Epithelial cell of esophagus (primary cell): ENCODE measurements at regions not wholly inside any gene's neighbourhood (a gene's known extent, or its start where the extent isn't known, plus 50 kb on each side); places are given as distances from the start of the nearest gene placed in this dataset.

Experiments used
- DNase-seq: peaks from one replicate; pipeline ENCODE4 v3.0.0; 2010; ENCODE audit warnings: low read depth
- H3K4me3 ChIP-seq: 2 replicates; pipeline ENCODE4 v1.5.1; 2011; ENCODE audit warnings: mild to moderate bottlenecking, low read length, control low read depth
- CTCF ChIP-seq: IDR thresholded peaks from 2 replicates; pipeline ENCODE4 v1.5.1; 2011; ENCODE audit warnings: low read depth, mild to moderate bottlenecking, low read length, control low read depth, inconsistent platforms; ENCODE audit not compliant: insufficient read depth; ENCODE audit errors: missing control alignments

GRCh38 chr6:112485120-112485826, 138.1 kb downstream of the RFPL4B start:
- no peak for TF ChIP-seq CTCF
- H3K4me3 ChIP-seq, result no peak overlapping the region
- DNase-seq, result no peak

- no peak for TF ChIP-seq CTCF
- DNase-seq, result no peak
Observed at GRCh38 chr6:112485827-112486212, 138.7 kb downstream of the RFPL4B start.

DNA sequence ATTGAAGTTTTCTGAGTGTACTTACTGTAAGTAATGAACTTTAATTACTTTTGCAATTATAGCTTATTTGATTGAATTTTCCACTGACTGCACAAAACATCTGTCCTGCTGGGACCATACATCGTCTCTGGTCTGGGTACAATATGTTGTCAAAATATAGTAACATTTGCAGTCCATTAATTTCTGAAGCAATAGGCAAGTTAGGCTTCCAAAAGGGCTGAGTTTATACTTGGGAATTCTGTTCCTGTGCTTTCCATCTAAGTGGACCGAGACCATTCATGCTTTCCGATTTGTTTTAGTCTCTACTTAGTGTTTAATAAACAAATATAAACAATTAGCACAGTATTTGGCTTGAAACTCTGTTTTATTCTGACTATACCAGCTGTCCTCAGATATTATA, 139.3 kb downstream of the RFPL4B start:
- no peak overlapping the region for H3K4me3 ChIP-seq
- no peak for DNase-seq
- TF ChIP-seq CTCF, result no peak

More at GRCh38 chr6:112485827-112486212, 138.7 kb downstream of the RFPL4B start:
- no peak overlapping the region for H3K4me3 ChIP-seq

GRCh38 chr6:112488238-112488637, 141.1 kb downstream of the RFPL4B start:
- no peak for DNase-seq
- TF ChIP-seq CTCF, result no peak
- H3K4me3 ChIP-seq, result no peak overlapping the region

DNA sequence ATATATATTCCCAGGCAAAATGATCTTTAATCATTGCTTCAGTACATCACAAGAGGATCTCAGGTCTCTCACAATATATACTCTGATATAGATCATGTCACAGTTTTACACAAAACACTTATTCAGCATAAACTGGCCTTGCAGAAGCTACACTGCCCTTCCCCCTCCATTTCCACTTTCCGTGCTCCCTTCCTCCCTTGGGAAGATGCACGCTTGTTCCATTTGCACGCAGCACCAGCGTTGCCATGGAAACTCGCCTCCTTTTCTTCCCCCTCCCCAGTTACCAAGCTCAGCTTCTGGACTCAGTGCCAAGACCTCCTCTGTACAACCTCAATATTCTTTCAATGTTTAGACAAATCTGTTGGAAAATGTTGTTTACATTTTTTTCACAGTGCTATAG, 154.6 kb downstream of the RFPL4B start:
- DNase-seq, result no peak
- no peak for TF ChIP-seq CTCF
- no peak overlapping the region for H3K4me3 ChIP-seq

DNA sequence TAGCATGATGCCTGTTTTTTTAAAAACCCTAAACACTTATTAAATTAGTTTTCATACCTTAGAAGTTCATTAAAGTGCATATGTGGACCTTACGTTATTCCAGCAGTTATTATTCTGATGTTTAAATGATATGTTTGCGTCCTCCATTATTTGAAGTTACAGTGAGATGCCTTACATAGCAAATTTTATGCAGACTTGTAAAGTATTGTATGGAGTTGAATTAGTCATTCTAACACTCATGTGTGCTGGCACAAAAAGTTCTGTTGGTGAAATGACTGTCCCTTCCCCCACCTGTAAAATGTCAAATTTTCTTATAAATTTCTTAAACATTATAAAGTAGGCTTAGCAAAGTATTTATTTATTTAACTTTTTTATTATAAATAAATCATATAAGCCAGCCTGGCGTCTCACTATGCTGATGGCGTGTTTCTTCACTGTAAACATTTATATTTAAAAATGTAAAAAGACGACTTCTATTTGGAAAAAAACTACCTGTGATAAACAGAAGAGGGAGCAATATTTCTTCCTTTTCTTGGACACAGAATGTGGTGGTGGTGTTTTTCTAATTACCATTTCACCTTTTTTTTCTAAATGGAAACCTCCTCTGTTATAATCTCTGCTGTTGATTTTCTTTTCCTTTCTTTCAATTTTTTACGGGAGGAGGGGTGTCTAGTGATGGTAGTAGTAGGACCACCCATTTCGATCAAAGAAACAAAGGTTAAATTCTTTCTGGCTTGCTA, 155.4 kb downstream of the RFPL4B start:
- peak; percentile 27 for TF ChIP-seq CTCF
- DNase-seq, result no peak

More for the DNA sequence above, 155.4 kb downstream of the RFPL4B start:
- H3K4me3 ChIP-seq, result no peak overlapping the region
